ENCODE measurements at regions not wholly inside any gene's neighbourhood (a gene's known extent, or its start where the extent isn't known, plus 50 kb on each side); places are given as distances from the start of the nearest gene placed in this dataset.

DNA sequence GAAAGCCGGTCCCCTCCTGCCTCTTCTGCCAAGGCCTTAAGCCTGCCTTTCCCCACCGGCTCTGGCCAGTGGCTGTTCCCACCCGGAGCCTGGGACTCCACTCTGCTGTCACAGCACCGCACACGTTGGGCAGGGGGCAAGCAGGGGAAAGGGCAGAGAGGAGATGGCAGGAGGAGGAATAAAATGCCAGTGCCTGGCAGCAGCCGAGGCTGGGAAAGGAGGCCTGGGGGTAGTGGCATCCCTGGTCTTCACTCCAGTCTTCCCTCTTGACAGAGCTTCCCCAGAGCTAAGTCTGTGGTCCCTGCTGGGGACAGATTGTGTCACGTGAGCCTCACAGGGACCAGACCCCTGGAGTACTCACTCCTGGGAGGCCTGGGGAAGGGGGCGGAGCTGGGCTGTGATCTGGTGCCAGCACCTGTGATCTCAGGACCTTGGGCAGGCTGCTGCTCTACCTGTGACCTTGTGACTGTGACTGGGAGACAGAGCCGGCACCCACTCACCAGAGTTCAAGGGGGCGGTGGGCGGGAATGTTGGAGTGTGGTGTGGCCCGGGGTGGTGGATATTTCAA lies 97.2 kb upstream of the GSE1 start (continued):
- TF ChIP-seq, protein P1, sequence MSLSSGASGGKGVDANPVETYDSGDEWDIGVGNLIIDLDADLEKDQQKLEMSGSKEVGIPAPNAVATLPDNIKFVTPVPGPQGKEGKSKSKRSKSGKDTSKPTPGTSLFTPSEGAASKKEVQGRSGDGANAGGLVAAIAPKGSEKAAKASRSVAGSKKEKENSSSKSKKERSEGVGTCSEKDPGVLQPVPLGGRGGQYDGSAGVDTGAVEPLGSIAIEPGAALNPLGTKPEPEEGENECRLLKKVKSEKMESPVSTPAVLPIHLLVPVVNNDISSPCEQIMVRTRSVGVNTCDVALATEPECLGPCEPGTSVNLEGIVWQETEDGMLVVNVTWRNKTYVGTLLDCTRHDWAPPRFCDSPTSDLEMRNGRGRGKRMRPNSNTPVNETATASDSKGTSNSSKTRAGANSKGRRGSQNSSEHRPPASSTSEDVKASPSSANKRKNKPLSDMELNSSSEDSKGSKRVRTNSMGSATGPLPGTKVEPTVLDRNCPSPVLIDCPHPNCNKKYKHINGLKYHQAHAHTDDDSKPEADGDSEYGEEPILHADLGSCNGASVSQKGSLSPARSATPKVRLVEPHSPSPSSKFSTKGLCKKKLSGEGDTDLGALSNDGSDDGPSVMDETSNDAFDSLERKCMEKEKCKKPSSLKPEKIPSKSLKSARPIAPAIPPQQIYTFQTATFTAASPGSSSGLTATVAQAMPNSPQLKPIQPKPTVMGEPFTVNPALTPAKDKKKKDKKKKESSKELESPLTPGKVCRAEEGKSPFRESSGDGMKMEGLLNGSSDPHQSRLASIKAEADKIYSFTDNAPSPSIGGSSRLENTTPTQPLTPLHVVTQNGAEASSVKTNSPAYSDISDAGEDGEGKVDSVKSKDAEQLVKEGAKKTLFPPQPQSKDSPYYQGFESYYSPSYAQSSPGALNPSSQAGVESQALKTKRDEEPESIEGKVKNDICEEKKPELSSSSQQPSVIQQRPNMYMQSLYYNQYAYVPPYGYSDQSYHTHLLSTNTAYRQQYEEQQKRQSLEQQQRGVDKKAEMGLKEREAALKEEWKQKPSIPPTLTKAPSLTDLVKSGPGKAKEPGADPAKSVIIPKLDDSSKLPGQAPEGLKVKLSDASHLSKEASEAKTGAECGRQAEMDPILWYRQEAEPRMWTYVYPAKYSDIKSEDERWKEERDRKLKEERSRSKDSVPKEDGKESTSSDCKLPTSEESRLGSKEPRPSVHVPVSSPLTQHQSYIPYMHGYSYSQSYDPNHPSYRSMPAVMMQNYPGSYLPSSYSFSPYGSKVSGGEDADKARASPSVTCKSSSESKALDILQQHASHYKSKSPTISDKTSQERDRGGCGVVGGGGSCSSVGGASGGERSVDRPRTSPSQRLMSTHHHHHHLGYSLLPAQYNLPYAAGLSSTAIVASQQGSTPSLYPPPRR (CRISPR knock-in tag; IDR thresholded peaks at IDR 0.05; ENCODE audit: borderline replicate concordance), result peak; percentile 95
- TF ChIP-seq, protein P2, sequence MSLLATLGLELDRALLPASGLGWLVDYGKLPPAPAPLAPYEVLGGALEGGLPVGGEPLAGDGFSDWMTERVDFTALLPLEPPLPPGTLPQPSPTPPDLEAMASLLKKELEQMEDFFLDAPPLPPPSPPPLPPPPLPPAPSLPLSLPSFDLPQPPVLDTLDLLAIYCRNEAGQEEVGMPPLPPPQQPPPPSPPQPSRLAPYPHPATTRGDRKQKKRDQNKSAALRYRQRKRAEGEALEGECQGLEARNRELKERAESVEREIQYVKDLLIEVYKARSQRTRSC (CRISPR knock-in tag; IDR thresholded peaks at IDR 0.05; ENCODE audit: low read depth), result no peak
- TF ChIP-seq ZNF709 (CRISPR knock-in tag; IDR thresholded peaks at IDR 0.05), result no peak
- TF ChIP-seq YY1 (IDR thresholded peaks at IDR 0.05; ENCODE audit: insufficient read depth, insufficient replicate concordance, low read depth, low read length), result peak; percentile 30
- no peak for TF ChIP-seq HCFC1 (IDR thresholded peaks at IDR 0.05; ENCODE audit: low read depth, low read length)
- TF ChIP-seq ZNF329 (CRISPR knock-in tag; IDR thresholded peaks at IDR 0.05; ENCODE audit: low read depth), result peak; percentile 69
- TF ChIP-seq ZNF616 (CRISPR knock-in tag; IDR thresholded peaks at IDR 0.05; ENCODE audit: low read depth), result no peak
- peak; percentile 49; the same call in 1 of the 2 replicates for TF ChIP-seq ZMYM3 (CRISPR knock-in tag; IDR thresholded peaks at IDR 0.05)
- TF ChIP-seq, protein P3, sequence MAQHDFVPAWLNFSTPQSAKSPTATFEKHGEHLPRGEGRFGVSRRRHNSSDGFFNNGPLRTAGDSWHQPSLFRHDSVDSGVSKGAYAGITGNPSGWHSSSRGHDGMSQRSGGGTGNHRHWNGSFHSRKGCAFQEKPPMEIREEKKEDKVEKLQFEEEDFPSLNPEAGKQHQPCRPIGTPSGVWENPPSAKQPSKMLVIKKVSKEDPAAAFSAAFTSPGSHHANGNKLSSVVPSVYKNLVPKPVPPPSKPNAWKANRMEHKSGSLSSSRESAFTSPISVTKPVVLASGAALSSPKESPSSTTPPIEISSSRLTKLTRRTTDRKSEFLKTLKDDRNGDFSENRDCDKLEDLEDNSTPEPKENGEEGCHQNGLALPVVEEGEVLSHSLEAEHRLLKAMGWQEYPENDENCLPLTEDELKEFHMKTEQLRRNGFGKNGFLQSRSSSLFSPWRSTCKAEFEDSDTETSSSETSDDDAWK (CRISPR knock-in tag; IDR thresholded peaks at IDR 0.05), result no peak
- no peak for TF ChIP-seq JUNB (CRISPR knock-in tag; IDR thresholded peaks at IDR 0.05; ENCODE audit: borderline replicate concordance)
- peak; percentile 49; the same call in 1 of the 2 replicates for TF ChIP-seq MAF1 (CRISPR knock-in tag; IDR thresholded peaks at IDR 0.05; ENCODE audit: borderline replicate concordance)
- no peak for TF ChIP-seq ARID2 (CRISPR knock-in tag; IDR thresholded peaks at IDR 0.05; ENCODE audit: borderline replicate concordance)
- TF ChIP-seq TSC22D2 (CRISPR knock-in tag; IDR thresholded peaks at IDR 0.05; ENCODE audit: borderline replicate concordance), result no peak
- TF ChIP-seq ZKSCAN5 (CRISPR knock-in tag; IDR thresholded peaks at IDR 0.05), result 0 out of 2 replicates have a peak, but pooled peaks have one; percentile 12
- TF ChIP-seq NR1H2 (CRISPR knock-in tag; IDR thresholded peaks at IDR 0.05; ENCODE audit: borderline replicate concordance, low read depth), result no peak
- peak; percentile 100 for TF ChIP-seq SP5 (CRISPR knock-in tag; IDR thresholded peaks at IDR 0.05; ENCODE audit: borderline replicate concordance, low read depth)
- TF ChIP-seq RXRA (CRISPR knock-in tag; IDR thresholded peaks at IDR 0.05), result peak; percentile 92
- no peak for TF ChIP-seq ZNF644 (CRISPR knock-in tag; IDR thresholded peaks at IDR 0.05; ENCODE audit: low read depth)
- TF ChIP-seq HMGA1 (CRISPR knock-in tag; conservative IDR thresholded peaks at IDR 0.05), result no peak
- TF ChIP-seq SMAD1 (CRISPR knock-in tag; IDR thresholded peaks at IDR 0.05; ENCODE audit: borderline replicate concordance, low read depth), result no peak
- no peak for TF ChIP-seq ZNF737 (CRISPR knock-in tag; IDR thresholded peaks at IDR 0.05; ENCODE audit: borderline replicate concordance)
- TF ChIP-seq ZNF460 (CRISPR knock-in tag; IDR thresholded peaks at IDR 0.05; ENCODE audit: borderline replicate concordance), result no peak
- TF ChIP-seq ZNF678 (CRISPR knock-in tag; IDR thresholded peaks at IDR 0.05), result no peak
- no peak; the same call in 1 of the 2 replicates for TF ChIP-seq KMT2B (CRISPR knock-in tag; IDR thresholded peaks at IDR 0.05)
- TF ChIP-seq GFI1 (CRISPR knock-in tag; IDR thresholded peaks at IDR 0.05; ENCODE audit: borderline replicate concordance), result peak; percentile 93
- TF ChIP-seq ZNF558 (CRISPR knock-in tag; IDR thresholded peaks at IDR 0.05; ENCODE audit: borderline replicate concordance), result peak; percentile 96
